Fibroblast of lung (primary cell): ENCODE measurements at regions not wholly inside any gene's neighbourhood (a gene's known extent, or its start where the extent isn't known, plus 50 kb on each side); places are given as distances from the start of the nearest gene placed in this dataset.

Experiments used
- DNase-seq, 2 donors: peaks; one replicate each; pipeline versions ENCODE4 v3.0.0 to v3.0.0-alpha.2; 2010; ENCODE audit warnings: low read depth in 2 of 2
- H2AFZ ChIP-seq: 2 replicates; pipeline ENCODE4 v1.5.1; 2012; ENCODE audit warnings: low read length, control low read depth, inconsistent platforms
- H3K27ac ChIP-seq: 2 replicates; pipeline ENCODE4 v1.5.1; 2011; ENCODE audit warnings: low read length, control low read depth; ENCODE audit not compliant: insufficient read depth
- H3K27me3 ChIP-seq: 2 replicates; pipeline ENCODE4 v1.5.1; 2011; ENCODE audit warnings: mild to moderate bottlenecking, low read length; ENCODE audit not compliant: control insufficient read depth, insufficient read depth
- H3K36me3 ChIP-seq: 2 replicates; pipeline ENCODE4 v1.5.1; 2011; ENCODE audit warnings: low read length; ENCODE audit not compliant: control insufficient read depth, insufficient read depth
- H3K4me1 ChIP-seq: 2 replicates; pipeline ENCODE4 v1.5.1; 2011; ENCODE audit warnings: low read length; ENCODE audit not compliant: control insufficient read depth, insufficient read depth; ENCODE audit errors: extremely low read depth
- H3K4me2 ChIP-seq: 2 replicates; pipeline ENCODE4 v1.5.1; 2011; ENCODE audit warnings: low read length, control low read depth; ENCODE audit not compliant: insufficient read depth; ENCODE audit errors: extremely low read depth
- H3K4me3 ChIP-seq, 4 experiments: fragments of 200-600 bp in 1 of 4; sonication (generic) in 1 of 4; replicated peaks in 1 of 4; 2 replicates each; pipeline ENCODE4 v1.5.1; 2011 to 2016; ENCODE audit warnings: low read length in 4 of 4, low read depth in 3 of 4, mild to moderate bottlenecking in 3 of 4, control low read depth in 2 of 4, inconsistent platforms in 1 of 4, mixed read lengths in 1 of 4; ENCODE audit not compliant: insufficient read depth in 1 of 4; ENCODE audit errors: control extremely low read depth in 1 of 4
- H3K79me2 ChIP-seq: 2 replicates; pipeline ENCODE4 v1.5.1; 2012; ENCODE audit warnings: mild to moderate bottlenecking, low read length, inconsistent platforms; ENCODE audit not compliant: control insufficient read depth, insufficient read depth
- H3K9ac ChIP-seq: 2 replicates; pipeline ENCODE4 v1.5.1; 2011; ENCODE audit warnings: mild to moderate bottlenecking, low read length, control low read depth; ENCODE audit not compliant: insufficient read depth
- H3K9me3 ChIP-seq: 2 replicates; pipeline ENCODE4 v1.5.1; 2012; ENCODE audit warnings: low read depth, low read length; ENCODE audit not compliant: control insufficient read depth, insufficient read depth
- H4K20me1 ChIP-seq: 2 replicates; pipeline ENCODE4 v1.5.1; 2011; ENCODE audit warnings: low read length; ENCODE audit not compliant: control insufficient read depth, insufficient read depth; ENCODE audit errors: extremely low read depth
- EZH2 ChIP-seq: IDR thresholded peaks from 2 replicates; pipeline ENCODE4 v1.5.1; 2012; ENCODE audit warnings: low read length, control low read depth, mild to moderate bottlenecking; ENCODE audit errors: missing control alignments
- TF ChIP-seq, protein P1 (sequence below), 2 donors: IDR thresholded peaks in 1 of 2; conservative IDR thresholded peaks in 1 of 2; 1 replicate in 1 of 2; 2 replicates in 1 of 2; pipeline ENCODE4 v1.5.1; 2011 to 2012; ENCODE audit warnings: low read length in 2 of 2, control low read depth in 1 of 2, inconsistent platforms in 1 of 2, low read depth in 1 of 2, mild to moderate bottlenecking in 1 of 2

DNA sequence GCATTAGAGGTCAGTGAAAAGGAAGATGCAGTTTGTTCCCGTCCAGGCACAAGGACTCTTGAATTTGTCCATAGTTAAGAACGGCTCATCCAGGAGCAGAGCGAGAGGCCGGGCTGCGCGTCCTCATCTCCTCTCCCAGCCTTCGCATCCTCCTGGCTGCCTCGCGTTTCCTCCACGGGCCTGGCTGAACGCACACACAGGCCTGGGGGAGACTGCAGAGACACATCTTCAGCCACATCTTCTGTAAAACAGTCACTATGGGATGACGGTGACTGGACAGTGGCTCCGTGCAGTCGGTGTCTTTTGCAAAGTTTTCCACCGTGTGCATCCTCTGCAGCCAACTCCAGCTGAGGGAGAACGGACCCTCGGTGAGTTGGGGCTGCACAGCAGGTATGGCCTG, 89.7 kb downstream of the PSMG1 start:
- H3K36me3 ChIP-seq: no peaks in the 10 kb centered on the region
- H3K4me2 ChIP-seq: no peak overlapping the region
- no peak for TF ChIP-seq EZH2
- TF ChIP-seq, protein P1, sequence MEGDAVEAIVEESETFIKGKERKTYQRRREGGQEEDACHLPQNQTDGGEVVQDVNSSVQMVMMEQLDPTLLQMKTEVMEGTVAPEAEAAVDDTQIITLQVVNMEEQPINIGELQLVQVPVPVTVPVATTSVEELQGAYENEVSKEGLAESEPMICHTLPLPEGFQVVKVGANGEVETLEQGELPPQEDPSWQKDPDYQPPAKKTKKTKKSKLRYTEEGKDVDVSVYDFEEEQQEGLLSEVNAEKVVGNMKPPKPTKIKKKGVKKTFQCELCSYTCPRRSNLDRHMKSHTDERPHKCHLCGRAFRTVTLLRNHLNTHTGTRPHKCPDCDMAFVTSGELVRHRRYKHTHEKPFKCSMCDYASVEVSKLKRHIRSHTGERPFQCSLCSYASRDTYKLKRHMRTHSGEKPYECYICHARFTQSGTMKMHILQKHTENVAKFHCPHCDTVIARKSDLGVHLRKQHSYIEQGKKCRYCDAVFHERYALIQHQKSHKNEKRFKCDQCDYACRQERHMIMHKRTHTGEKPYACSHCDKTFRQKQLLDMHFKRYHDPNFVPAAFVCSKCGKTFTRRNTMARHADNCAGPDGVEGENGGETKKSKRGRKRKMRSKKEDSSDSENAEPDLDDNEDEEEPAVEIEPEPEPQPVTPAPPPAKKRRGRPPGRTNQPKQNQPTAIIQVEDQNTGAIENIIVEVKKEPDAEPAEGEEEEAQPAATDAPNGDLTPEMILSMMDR (conservative IDR thresholded peaks at IDR 0.05 in 1 of 2, IDR thresholded peaks at IDR 0.05 in 1 of 2; ENCODE audit: low read depth in 1 of 2, low read length in 2 of 2): no peak
- H3K9ac ChIP-seq: no peak overlapping the region
- no peak for DNase-seq
- H3K79me2 ChIP-seq: no peaks in the 10 kb centered on the region
- no peak overlapping the region for H3K4me3 ChIP-seq
- H2AFZ ChIP-seq: no peak overlapping the region
- no peaks in the 10 kb centered on the region for H4K20me1 ChIP-seq
- no peaks in the 10 kb centered on the region for H3K27me3 ChIP-seq
- no peaks in the 10 kb centered on the region for H3K9me3 ChIP-seq
- peaks cover 4% of the 10 kb centered on the region for H3K4me1 ChIP-seq
- no peak overlapping the region for H3K27ac ChIP-seq

GRCh38 chr21:39088831-39089380, 94.3 kb downstream of the PSMG1 start:
- H3K4me3 ChIP-seq: no peak overlapping the region
- no peaks in the 10 kb centered on the region for H3K79me2 ChIP-seq
- no peak overlapping the region for H3K9ac ChIP-seq
- H2AFZ ChIP-seq: peak overlapping the region; percentile 17
- TF ChIP-seq EZH2: no peak
- TF ChIP-seq, protein P1 (conservative IDR thresholded peaks at IDR 0.05 in 1 of 2, IDR thresholded peaks at IDR 0.05 in 1 of 2; ENCODE audit: low read depth in 1 of 2, low read length in 2 of 2): peak in 1 of 2 donors; percentile 3
- peak; percentile 76 for DNase-seq
- no peaks in the 10 kb centered on the region for H3K9me3 ChIP-seq
- peaks cover 4% of the 10 kb centered on the region for H3K4me1 ChIP-seq
- peak overlapping the region; percentile 59 for H3K27ac ChIP-seq
- no peaks in the 10 kb centered on the region for H3K36me3 ChIP-seq
- no peaks in the 10 kb centered on the region for H4K20me1 ChIP-seq
- peak overlapping the region; percentile 25 for H3K4me2 ChIP-seq
- H3K27me3 ChIP-seq: no peaks in the 10 kb centered on the region

- H3K9ac ChIP-seq: no peak overlapping the region
- H3K4me3 ChIP-seq: no peak overlapping the region
- peak overlapping the region; percentile 78 for H3K4me2 ChIP-seq
- no peaks in the 10 kb centered on the region for H4K20me1 ChIP-seq
- no peaks in the 10 kb centered on the region for H3K36me3 ChIP-seq
- no peak for DNase-seq
- TF ChIP-seq, protein P1 (conservative IDR thresholded peaks at IDR 0.05 in 1 of 2, IDR thresholded peaks at IDR 0.05 in 1 of 2; ENCODE audit: low read depth in 1 of 2, low read length in 2 of 2): no peak
- no peak for TF ChIP-seq EZH2
- no peaks in the 10 kb centered on the region for H3K27me3 ChIP-seq
- H3K9me3 ChIP-seq: no peaks in the 10 kb centered on the region
- peak overlapping the region; percentile 41 for H2AFZ ChIP-seq
- H3K4me1 ChIP-seq: peaks cover 7% of the 10 kb centered on the region
- H3K79me2 ChIP-seq: no peaks in the 10 kb centered on the region
- H3K27ac ChIP-seq: peak overlapping the region; percentile 43
These were observed 95.2 kb downstream of the PSMG1 start for GRCh38 chr21:39088031-39088370.
